CD4-positive, alpha-beta memory T cell (primary cell): ENCODE measurements at regions not wholly inside any gene's neighbourhood (a gene's known extent, or its start where the extent isn't known, plus 50 kb on each side); places are given as distances from the start of the nearest gene placed in this dataset.
A peak's percentile ranks its signal among the peaks of the same experiment; 100 is the strongest.

Experiments used
- CTCF ChIA-PET: fragments of 350-600 bp; sonication (Branson Sonifier 250); formaldehyde crosslinking; loops from one replicate; lab custom pipeline; 2021; ENCODE audit warnings: inconsistent platforms; ENCODE audit not compliant: partially characterized antibody; lab: Charles Lee
- POLR2A ChIA-PET: fragments of 350-600 bp; sonication (Branson Sonifier 250); formaldehyde crosslinking; loops from one replicate; lab custom pipeline; 2021; ENCODE audit not compliant: partially characterized antibody; lab: Charles Lee
- DNase-seq, 5 donors: peaks; one replicate each; pipeline versions ENCODE4 v3.0.0 to v3.0.0-alpha.2; 2020 to 2022; ENCODE audit warnings: mixed read lengths in 1 of 5
- H3K27ac ChIP-seq: one replicate; pipeline ENCODE4 v1.7.0; 2013; ENCODE audit warnings: low read depth, low read length
- H3K27me3 ChIP-seq: 2 replicates; pipeline ENCODE4 v1.7.0; 2013; ENCODE audit warnings: mild to moderate bottlenecking, low read length, moderate library complexity; ENCODE audit not compliant: insufficient read depth
- H3K36me3 ChIP-seq: 2 replicates; pipeline ENCODE4 v1.7.0; 2013; ENCODE audit warnings: mild to moderate bottlenecking, low read length, moderate library complexity; ENCODE audit not compliant: insufficient read depth
- H3K4me1 ChIP-seq: 2 replicates; pipeline ENCODE4 v1.7.0; 2013; ENCODE audit warnings: mild to moderate bottlenecking, low read length, moderate library complexity; ENCODE audit not compliant: insufficient read depth
- H3K4me3 ChIP-seq, 2 donors: one replicate each; pipeline ENCODE4 v1.7.0; 2013; ENCODE audit warnings: low read length in 2 of 2, mild to moderate bottlenecking in 1 of 2
- H3K9me3 ChIP-seq, 2 donors: one replicate each; pipeline ENCODE4 v1.7.0; 2013; ENCODE audit warnings: low read length in 2 of 2, control low read depth in 1 of 2; ENCODE audit not compliant: control insufficient read depth in 1 of 2
- H3K27ac Mint-ChIP-seq, 7 donors: one replicate each; pipeline ENCODE4 v1.8.0; 2020 to 2021; ENCODE audit warnings: mixed read lengths in 7 of 7, mild to moderate bottlenecking in 6 of 7, inconsistent platforms in 3 of 7, moderate library complexity in 3 of 7
- H3K27me3 Mint-ChIP-seq, 2 donors: one replicate each; pipeline ENCODE4 v1.8.0; 2020 to 2021; ENCODE audit warnings: mixed read lengths in 2 of 2
- H3K36me3 Mint-ChIP-seq, 2 donors: one replicate each; pipeline ENCODE4 v1.8.0; 2020 to 2021; ENCODE audit warnings: mixed read lengths in 2 of 2, inconsistent platforms in 1 of 2, mild to moderate bottlenecking in 1 of 2
- H3K4me1 Mint-ChIP-seq, 4 donors: one replicate each; pipeline ENCODE4 v1.8.0; 2020 to 2021; ENCODE audit warnings: mixed read lengths in 4 of 4, mild to moderate bottlenecking in 1 of 4
- H3K4me3 Mint-ChIP-seq, 8 donors: one replicate each; pipeline ENCODE4 v1.8.0; 2020 to 2021; ENCODE audit warnings: mixed read lengths in 8 of 8, mild to moderate bottlenecking in 7 of 8, moderate library complexity in 6 of 8, inconsistent platforms in 3 of 8
- H3K9me3 Mint-ChIP-seq, 8 donors: one replicate each; pipeline ENCODE4 v1.8.0; 2020 to 2021; ENCODE audit warnings: mixed read lengths in 8 of 8, mild to moderate bottlenecking in 5 of 8, inconsistent platforms in 3 of 8, moderate library complexity in 1 of 8
- intact Hi-C: fragments of 100-400 bp; cut with micrococcal nuclease; formaldehyde crosslinking; loops from one replicate; pipeline ENCODE4 v1.15.1; 2023

DNA sequence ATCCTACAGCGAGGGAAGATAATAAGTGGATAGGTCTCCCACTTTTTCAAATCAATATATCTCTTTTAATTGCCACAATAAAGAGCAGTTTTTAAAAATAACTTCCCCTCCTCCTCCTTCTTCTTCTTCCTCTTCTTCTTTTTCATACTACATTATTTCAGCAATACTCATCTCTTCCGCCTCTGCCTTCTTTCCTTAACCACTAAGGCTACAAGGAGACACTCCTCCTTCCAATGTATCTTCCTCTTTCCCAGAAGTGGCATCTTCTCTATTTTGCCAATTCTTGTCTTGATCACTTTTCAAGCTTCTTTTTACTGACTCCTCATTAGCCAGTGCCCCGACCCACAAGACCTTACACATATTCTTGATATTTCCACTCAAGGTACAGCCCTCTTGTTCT, 546.6 kb upstream of the CHAC2 start:
- H3K36me3 Mint-ChIP-seq = peaks cover 0 to 1% of the 10 kb centered on the region in 2 donors
- POLR2A ChIA-PET = no interaction called here
- no peak overlapping the region for H3K4me3 Mint-ChIP-seq
- Histone ChIP-seq H3K27ac (no peak overlapping the region), H3K4me3 (no peak overlapping the region), H3K27me3 (no peaks in the 10 kb centered on the region), H3K36me3 (no peaks in the 10 kb centered on the region), H3K4me1 (no peaks in the 10 kb centered on the region), H3K9me3 (no peaks in the 10 kb centered on the region)
- peaks cover 0 to 4% (median 3%) of the 10 kb centered on the region in 8 donors for H3K9me3 Mint-ChIP-seq
- no peaks in the 10 kb centered on the region for H3K4me1 Mint-ChIP-seq
- no peak overlapping the region for H3K27ac Mint-ChIP-seq
- DNase-seq = no peak
- intact Hi-C loops = no loop called here
- H3K27me3 Mint-ChIP-seq = peaks cover 0 to 4% of the 10 kb centered on the region in 2 donors
- CTCF ChIA-PET = no interaction called here

DNA sequence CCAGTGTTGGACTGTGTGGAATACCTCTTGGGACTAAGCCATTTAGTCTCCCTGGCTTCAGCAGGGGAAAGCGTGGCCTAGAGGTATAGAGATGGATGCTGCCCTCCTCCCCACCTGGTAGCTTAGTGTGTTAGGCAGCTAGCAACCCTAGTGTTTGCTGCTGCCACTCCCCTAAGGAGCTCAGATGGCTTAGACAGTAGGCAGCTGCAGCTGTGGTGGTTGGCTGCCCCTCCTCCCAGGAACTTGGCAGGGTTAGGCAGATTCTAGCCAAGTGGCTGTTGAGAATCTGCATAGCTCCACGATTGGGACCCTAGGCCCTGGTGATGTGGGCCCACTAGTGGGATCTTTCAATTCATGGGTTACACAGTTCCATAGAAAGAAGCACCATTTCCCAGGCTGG, 550.4 kb upstream of the CHAC2 start:
- H3K4me1 Mint-ChIP-seq = no peaks in the 10 kb centered on the region
- ChIA-PET POLR2A (no interaction called here), CTCF (no interaction called here)
- H3K9me3 Mint-ChIP-seq = peaks cover 0 to 17% (median 13%) of the 10 kb centered on the region in 8 donors
- no peaks in the 10 kb centered on the region for H3K4me1 ChIP-seq
- peaks cover 0 to 5% of the 10 kb centered on the region in 2 donors for H3K36me3 Mint-ChIP-seq
- no peak overlapping the region for H3K4me3 ChIP-seq
- no peaks in the 10 kb centered on the region for H3K27me3 ChIP-seq
- no peak overlapping the region for H3K27ac Mint-ChIP-seq
- no peak overlapping the region for H3K4me3 Mint-ChIP-seq
- intact Hi-C loops = no loop called here
- H3K36me3 ChIP-seq = no peaks in the 10 kb centered on the region
- H3K27me3 Mint-ChIP-seq = peaks cover 0 to under 1% of the 10 kb centered on the region in 2 donors
- no peaks in the 10 kb centered on the region for H3K9me3 ChIP-seq
- no peak for DNase-seq
- H3K27ac ChIP-seq = no peak overlapping the region

DNA sequence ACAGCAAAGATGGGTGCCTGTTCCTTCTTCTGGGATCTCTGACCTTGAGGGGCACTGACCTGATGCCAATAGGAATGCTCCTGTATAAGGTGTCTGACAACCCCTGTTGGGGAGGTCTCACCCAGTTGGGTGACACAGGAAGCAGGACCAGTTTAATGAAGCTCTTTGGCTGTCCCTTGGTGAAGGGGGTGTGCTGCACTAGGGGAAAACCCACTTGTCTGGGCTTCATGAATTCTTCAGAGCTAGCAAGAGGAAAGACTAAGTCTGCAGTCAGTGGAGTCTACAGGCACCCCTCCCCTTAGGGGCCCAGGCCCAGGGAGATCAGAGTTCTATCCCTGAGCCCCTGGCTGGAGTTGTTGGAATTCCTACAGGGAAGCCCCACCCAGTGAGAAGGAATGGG, 550.8 kb upstream of the CHAC2 start:
- Histone ChIP-seq H3K4me3 (no peak overlapping the region), H3K9me3 (no peaks in the 10 kb centered on the region), H3K36me3 (no peaks in the 10 kb centered on the region), H3K27me3 (no peaks in the 10 kb centered on the region), H3K4me1 (no peaks in the 10 kb centered on the region), H3K27ac (no peak overlapping the region)
- Mint-ChIP-seq H3K4me1 (no peaks in the 10 kb centered on the region), H3K27me3 (no peaks in the 10 kb centered on the region), H3K27ac (peak overlapping the region in 1 of 7 donors; percentile 67), H3K9me3 (peaks cover 0 to 17% (median 13%) of the 10 kb centered on the region in 8 donors), H3K36me3 (peaks cover 0 to 5% of the 10 kb centered on the region in 2 donors), H3K4me3 (no peak overlapping the region)
- DNase-seq = no peak
- POLR2A ChIA-PET = no interaction called here
- CTCF ChIA-PET = no interaction called here
- intact Hi-C loops = no loop called here

DNA sequence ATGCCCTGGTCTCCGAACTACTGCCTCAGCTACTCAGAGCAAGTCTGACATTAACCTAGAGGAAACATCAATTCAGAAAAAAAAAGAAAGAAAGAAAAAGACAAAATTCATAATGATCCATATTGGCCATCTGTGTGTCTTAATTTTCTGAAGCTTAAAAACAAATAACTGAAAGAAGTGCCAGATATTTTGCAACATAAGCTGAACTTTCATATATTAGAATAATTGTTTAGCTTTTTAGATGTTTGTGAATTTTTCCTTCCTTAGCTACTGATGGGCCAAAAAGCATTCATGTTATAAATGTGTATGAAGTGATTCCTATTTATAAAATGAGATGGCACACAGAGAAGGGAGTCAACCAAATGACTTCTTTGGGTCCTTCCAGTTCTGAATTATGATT, 555.0 kb upstream of the CHAC2 start:
- H3K27me3 ChIP-seq = no peaks in the 10 kb centered on the region
- intact Hi-C loops = no loop called here
- no peak overlapping the region for H3K27ac ChIP-seq

DNA sequence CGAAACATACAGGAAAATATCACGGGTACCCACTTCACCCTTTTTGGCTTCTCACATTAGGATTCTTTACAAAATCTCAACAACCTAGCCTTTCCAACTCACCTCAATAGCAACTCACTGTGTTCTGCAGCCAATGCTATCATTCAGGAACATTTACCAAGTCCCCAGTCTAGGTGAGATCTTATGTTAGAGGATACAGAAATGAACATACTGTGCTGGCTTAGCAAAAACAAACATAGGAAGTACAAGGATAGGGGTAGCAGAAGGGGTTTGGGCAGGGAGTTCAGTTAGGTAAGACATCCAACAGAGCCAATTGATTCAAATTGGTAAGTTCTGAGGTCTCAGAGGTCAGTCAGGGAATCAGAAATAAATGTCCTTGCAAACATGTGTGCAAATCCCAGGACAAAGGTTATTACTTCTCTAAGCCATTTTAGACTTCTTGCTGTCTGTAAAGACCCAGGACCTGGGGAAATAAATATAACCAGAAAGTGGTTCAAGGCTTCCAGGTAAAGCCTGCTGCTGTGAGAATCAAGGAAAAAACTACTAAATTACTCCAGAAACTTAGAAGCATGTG, 556.3 kb upstream of the CHAC2 start:
- H3K9me3 ChIP-seq = no peaks in the 10 kb centered on the region
- Mint-ChIP-seq H3K4me1 (no peaks in the 10 kb centered on the region), H3K4me3 (no peak overlapping the region), H3K36me3 (peaks cover 0 to 5% of the 10 kb centered on the region in 2 donors), H3K27ac (no peak overlapping the region), H3K9me3 (peaks cover 0 to 16% (median 10%) of the 10 kb centered on the region in 8 donors), H3K27me3 (no peaks in the 10 kb centered on the region)
- intact Hi-C loops = no loop called here
- ChIA-PET POLR2A (no interaction called here), CTCF (no interaction called here)
- DNase-seq = no peak
- no peak overlapping the region for H3K4me3 ChIP-seq
- no peaks in the 10 kb centered on the region for H3K36me3 ChIP-seq
- H3K27me3 ChIP-seq = no peaks in the 10 kb centered on the region
- H3K4me1 ChIP-seq = no peaks in the 10 kb centered on the region
- no peak overlapping the region for H3K27ac ChIP-seq

More for the DNA sequence above, 555.0 kb upstream of the CHAC2 start:
- POLR2A ChIA-PET = no interaction called here
- Mint-ChIP-seq H3K4me1 (no peaks in the 10 kb centered on the region), H3K27me3 (no peaks in the 10 kb centered on the region), H3K36me3 (peaks cover 0 to 5% of the 10 kb centered on the region in 2 donors), H3K9me3 (peaks cover 0 to 16% (median 12%) of the 10 kb centered on the region in 8 donors), H3K27ac (no peak overlapping the region), H3K4me3 (no peak overlapping the region)
- Histone ChIP-seq H3K9me3 (no peaks in the 10 kb centered on the region), H3K4me3 (no peak overlapping the region), H3K4me1 (no peaks in the 10 kb centered on the region), H3K36me3 (no peaks in the 10 kb centered on the region)
- CTCF ChIA-PET = no interaction called here
- no peak for DNase-seq

DNA sequence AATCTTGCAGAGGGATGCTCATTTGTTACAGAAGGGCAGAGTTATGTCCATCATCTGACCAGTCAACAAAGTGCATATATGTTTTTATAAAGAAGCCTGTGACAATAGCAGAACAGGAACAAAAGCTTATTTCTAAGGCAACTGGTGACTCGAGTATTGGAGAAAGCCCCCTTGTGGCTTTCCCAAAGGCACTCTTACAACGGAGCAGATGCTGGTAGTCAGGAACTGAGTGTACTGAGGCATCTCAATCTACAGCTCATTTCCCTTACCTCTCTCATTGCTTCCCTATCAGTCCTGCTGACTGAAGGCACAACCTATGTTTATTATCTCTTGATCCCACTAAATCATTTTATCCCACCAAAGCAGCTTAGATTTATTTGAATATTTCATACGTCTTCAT, 557.1 kb upstream of the CHAC2 start:
- Histone ChIP-seq H3K9me3 (no peaks in the 10 kb centered on the region), H3K4me3 (no peak overlapping the region), H3K27me3 (no peaks in the 10 kb centered on the region), H3K27ac (no peak overlapping the region), H3K36me3 (no peaks in the 10 kb centered on the region), H3K4me1 (no peaks in the 10 kb centered on the region)
- no peak overlapping the region for H3K27ac Mint-ChIP-seq
- peaks cover 0 to 13% (median 8%) of the 10 kb centered on the region in 8 donors for H3K9me3 Mint-ChIP-seq
- H3K36me3 Mint-ChIP-seq = no peaks in the 10 kb centered on the region
- no peak for DNase-seq
- ChIA-PET CTCF (no interaction called here), POLR2A (no interaction called here)
- no peaks in the 10 kb centered on the region for H3K27me3 Mint-ChIP-seq
- intact Hi-C loops = no loop called here
- no peak overlapping the region for H3K4me3 Mint-ChIP-seq
- no peaks in the 10 kb centered on the region for H3K4me1 Mint-ChIP-seq

DNA sequence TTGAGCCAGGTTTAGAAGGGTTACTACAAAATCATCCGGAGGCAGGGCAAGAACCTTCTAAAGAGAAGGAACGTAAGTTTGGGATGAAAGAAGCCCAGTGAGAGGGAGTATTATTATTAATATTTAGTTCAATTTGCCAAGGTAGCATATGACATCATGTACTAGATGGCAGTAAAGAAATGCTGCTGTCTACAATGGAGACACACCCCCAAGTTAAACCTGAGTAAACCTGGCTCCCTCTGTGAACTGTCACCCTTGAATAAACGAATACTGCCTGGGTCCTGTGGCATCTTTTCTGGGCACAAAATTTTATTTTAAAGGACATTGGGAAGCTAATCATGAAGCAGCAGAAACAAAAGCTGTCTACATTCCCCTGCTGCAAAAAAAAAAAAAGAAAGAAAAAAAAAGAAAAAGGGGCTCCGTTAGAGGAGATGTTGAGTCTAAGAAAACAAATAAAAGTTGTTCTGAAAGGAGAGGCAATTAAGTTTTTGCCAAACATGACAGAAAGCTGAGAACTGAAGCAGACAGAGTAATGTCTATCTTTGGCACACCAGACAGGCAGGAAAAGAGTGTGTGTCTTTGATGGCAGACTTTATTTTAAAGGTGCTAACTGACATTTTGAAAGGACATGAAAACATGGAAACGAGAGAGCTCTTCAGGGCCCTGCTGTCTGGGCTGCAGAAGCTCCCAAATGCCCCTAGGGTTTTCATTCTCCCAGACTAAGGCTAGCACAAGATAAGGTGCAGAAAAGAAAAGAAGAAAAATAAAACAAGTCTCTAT, 557.7 kb upstream of the CHAC2 start:
- no peak overlapping the region for H3K4me3 Mint-ChIP-seq
- no peak overlapping the region for H3K4me3 ChIP-seq
- no peak overlapping the region for H3K27ac Mint-ChIP-seq
- no peaks in the 10 kb centered on the region for H3K27me3 ChIP-seq
- intact Hi-C loops = no loop called here
- H3K36me3 Mint-ChIP-seq = no peaks in the 10 kb centered on the region
- H3K27ac ChIP-seq = no peak overlapping the region
- H3K27me3 Mint-ChIP-seq = no peaks in the 10 kb centered on the region
- H3K9me3 ChIP-seq = no peaks in the 10 kb centered on the region
- H3K4me1 ChIP-seq = no peaks in the 10 kb centered on the region
- peaks cover 0 to 12% (median 7%) of the 10 kb centered on the region in 8 donors for H3K9me3 Mint-ChIP-seq
- no peak for DNase-seq
- ChIA-PET CTCF (no interaction called here), POLR2A (no interaction called here)
- H3K4me1 Mint-ChIP-seq = no peaks in the 10 kb centered on the region
- H3K36me3 ChIP-seq = no peaks in the 10 kb centered on the region
